CD14-positive monocyte (primary cell): ENCODE measurements at regions not wholly inside any gene's neighbourhood (a gene's known extent, or its start where the extent isn't known, plus 50 kb on each side); places are given as distances from the start of the nearest gene placed in this dataset.

Source experiments
- DNase-seq, 3 donors: peaks; one replicate each; pipeline ENCODE4 v3.0.0-alpha.2; 2011 to 2022
- H2AFZ ChIP-seq: 2 replicates; pipeline ENCODE4 v1.6.0; 2012; ENCODE audit warnings: mild to moderate bottlenecking, low read depth, low read length, inconsistent platforms; ENCODE audit not compliant: insufficient read depth, poor library complexity, severe bottlenecking
- H3K27ac ChIP-seq, 2 donors: 1 replicate in 1 of 2; 2 replicates in 1 of 2; pipeline ENCODE4 v1.5.1; 2012 to 2013; ENCODE audit warnings: low read length in 2 of 2, control low read depth in 1 of 2, inconsistent platforms in 1 of 2, low read depth in 1 of 2, mild to moderate bottlenecking in 1 of 2
- H3K27me3 ChIP-seq, 2 donors: one replicate each; pipeline versions ENCODE4 v1.6.0 to v1.6.1; 2011 to 2013; ENCODE audit warnings: low read length in 2 of 2; ENCODE audit not compliant: control insufficient read depth in 2 of 2, insufficient read depth in 2 of 2
- H3K36me3 ChIP-seq, 2 donors: replicated peaks in 1 of 2; 1 replicate in 1 of 2; 2 replicates in 1 of 2; pipeline versions ENCODE4 v1.5.1 to v1.6.1; 2012 to 2013; ENCODE audit warnings: low read length in 2 of 2, control low read depth in 1 of 2, inconsistent platforms in 1 of 2, mild to moderate bottlenecking in 1 of 2; ENCODE audit not compliant: insufficient read depth in 2 of 2, control insufficient read depth in 1 of 2
- H3K4me1 ChIP-seq, 2 donors: 1 replicate in 1 of 2; 2 replicates in 1 of 2; pipeline versions ENCODE4 v1.5.1 to v1.6.1; 2012 to 2013; ENCODE audit warnings: low read length in 2 of 2, control low read depth in 1 of 2, inconsistent platforms in 1 of 2, mild to moderate bottlenecking in 1 of 2, moderate library complexity in 1 of 2; ENCODE audit not compliant: insufficient read depth in 2 of 2, control insufficient read depth in 1 of 2
- H3K4me2 ChIP-seq: replicated peaks from 2 replicates; pipeline ENCODE3; 2012; ENCODE audit warnings: low read length, moderate library complexity, mild to moderate bottlenecking; ENCODE audit not compliant: poor library complexity, severe bottlenecking; ENCODE audit errors: extremely low read depth
- H3K4me3 ChIP-seq, 3 experiments: fragments of 200-600 bp in 1 of 3; sonication (generic) in 1 of 3; replicated peaks in 1 of 3; 1 replicate in 2 of 3; 2 replicates in 1 of 3; pipeline ENCODE4 v1.5.1; 2011 to 2013; ENCODE audit warnings: low read length in 3 of 3, mild to moderate bottlenecking in 3 of 3, control low read depth in 2 of 3, low read depth in 2 of 3, inconsistent platforms in 1 of 3, moderate library complexity in 1 of 3
- H3K79me2 ChIP-seq: 2 replicates; pipeline ENCODE4 v1.6.0; 2012; ENCODE audit warnings: mild to moderate bottlenecking, control low read depth, inconsistent platforms, low read length, moderate library complexity; ENCODE audit not compliant: insufficient read depth
- H3K9ac ChIP-seq: 2 replicates; pipeline ENCODE4 v1.6.0; 2017; ENCODE audit warnings: low read length, mild to moderate bottlenecking; ENCODE audit not compliant: insufficient read depth, poor library complexity, severe bottlenecking
- H3K9me3 ChIP-seq, 2 donors: replicated peaks in 1 of 2; 1 replicate in 1 of 2; 2 replicates in 1 of 2; pipeline versions ENCODE4 v1.5.1 to v1.6.1; 2012 to 2013; ENCODE audit warnings: low read length in 2 of 2, control low read depth in 1 of 2; ENCODE audit not compliant: control insufficient read depth in 1 of 2, insufficient read depth in 1 of 2
- H4K20me1 ChIP-seq: 2 replicates; pipeline ENCODE4 v1.6.0; 2012; ENCODE audit warnings: mild to moderate bottlenecking, low read length, control low read depth, moderate library complexity; ENCODE audit not compliant: insufficient read depth
- H3K27ac Mint-ChIP-seq, 7 donors: one replicate each; pipeline ENCODE4 v1.8.0; 2020; ENCODE audit warnings: mild to moderate bottlenecking in 7 of 7, mixed read lengths in 7 of 7, moderate library complexity in 6 of 7, inconsistent platforms in 2 of 7
- H3K27me3 Mint-ChIP-seq, 3 donors: one replicate each; pipeline ENCODE4 v1.8.0; 2021 to 2022; ENCODE audit warnings: low read depth in 3 of 3, mild to moderate bottlenecking in 3 of 3, mixed read lengths in 3 of 3, moderate library complexity in 3 of 3, inconsistent platforms in 1 of 3
- H3K36me3 Mint-ChIP-seq, 2 donors: one replicate each; pipeline ENCODE4 v1.8.0; 2020; ENCODE audit warnings: mixed read lengths in 2 of 2, inconsistent platforms in 1 of 2, mild to moderate bottlenecking in 1 of 2
- H3K4me1 Mint-ChIP-seq: one replicate; pipeline ENCODE4 v1.8.0; 2020; ENCODE audit warnings: mild to moderate bottlenecking, mixed read lengths
- H3K4me3 Mint-ChIP-seq, 2 donors: one replicate each; pipeline ENCODE4 v1.8.0; 2020; ENCODE audit warnings: mild to moderate bottlenecking in 2 of 2, mixed read lengths in 2 of 2, moderate library complexity in 1 of 2
- H3K9me3 Mint-ChIP-seq, 7 donors: one replicate each; pipeline ENCODE4 v1.8.0; 2020 to 2022; ENCODE audit warnings: mixed read lengths in 7 of 7, mild to moderate bottlenecking in 6 of 7, moderate library complexity in 6 of 7, inconsistent platforms in 2 of 7
- WGBS: methylation state at CpG from one replicate; pipeline ENCODE4 v1.1.5; 2013; ENCODE audit warnings: missing lambda C conversion rate; ENCODE audit not compliant: insufficient coverage; 5-methylcytosine and 5-hydroxymethylcytosine counted together
- intact Hi-C, 2 donors: fragments of 100-400 bp; cut with micrococcal nuclease; formaldehyde crosslinking; loops; one replicate each; pipeline versions ENCODE4 v1.15.0 to v1.15.1; 2023
- TF ChIP-seq, protein P1 (sequence below): fragments of 200-600 bp; IDR thresholded peaks from one replicate; pipeline ENCODE4 v1.8.0; 2022; ENCODE audit warnings: antibody characterized with exemption, mild to moderate bottlenecking

DNA sequence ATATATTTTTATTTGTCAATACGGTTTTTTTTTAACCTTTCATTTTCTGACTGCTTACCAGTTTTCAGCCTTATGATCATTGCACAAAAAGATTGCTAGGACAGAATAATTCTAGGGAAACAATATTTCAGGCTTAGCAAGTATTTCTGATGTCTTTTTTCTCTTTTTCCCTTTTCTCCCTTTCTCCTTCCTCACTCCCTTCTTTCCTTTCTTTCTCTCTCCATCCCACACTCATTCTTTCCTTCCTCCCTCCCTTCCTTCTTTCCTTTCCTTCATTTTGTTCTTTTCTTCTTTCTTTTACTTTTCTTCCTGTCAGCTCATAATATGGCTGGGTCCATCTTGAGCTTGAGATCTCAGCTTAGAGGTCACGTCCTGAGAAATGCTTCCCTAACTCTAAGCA is 601.4 kb upstream of the NOVA1 start:
- Mint-ChIP-seq H3K9me3 (no peaks in the 10 kb centered on the region), H3K4me3 (no peak overlapping the region), H3K36me3 (no peaks in the 10 kb centered on the region), H3K4me1 (no peaks in the 10 kb centered on the region), H3K27me3 (no peaks in the 10 kb centered on the region), H3K27ac (no peak overlapping the region)
- Histone ChIP-seq H3K27ac (no peak overlapping the region), H3K27me3 (no peaks in the 10 kb centered on the region), H4K20me1 (no peaks in the 10 kb centered on the region), H3K79me2 (no peaks in the 10 kb centered on the region), H3K36me3 (no peaks in the 10 kb centered on the region), H3K4me2 (no peak overlapping the region), H3K9me3 (no peaks in the 10 kb centered on the region), H3K4me1 (no peaks in the 10 kb centered on the region), H3K9ac (no peak overlapping the region), H2AFZ (no peak overlapping the region), H3K4me3 (no peak overlapping the region)
- DNase-seq, result no peak
- WGBS, result no CpG with 5 or more reads among the region's 2 CpGs
- intact Hi-C loops, result no loop called here
- TF ChIP-seq, protein P1, sequence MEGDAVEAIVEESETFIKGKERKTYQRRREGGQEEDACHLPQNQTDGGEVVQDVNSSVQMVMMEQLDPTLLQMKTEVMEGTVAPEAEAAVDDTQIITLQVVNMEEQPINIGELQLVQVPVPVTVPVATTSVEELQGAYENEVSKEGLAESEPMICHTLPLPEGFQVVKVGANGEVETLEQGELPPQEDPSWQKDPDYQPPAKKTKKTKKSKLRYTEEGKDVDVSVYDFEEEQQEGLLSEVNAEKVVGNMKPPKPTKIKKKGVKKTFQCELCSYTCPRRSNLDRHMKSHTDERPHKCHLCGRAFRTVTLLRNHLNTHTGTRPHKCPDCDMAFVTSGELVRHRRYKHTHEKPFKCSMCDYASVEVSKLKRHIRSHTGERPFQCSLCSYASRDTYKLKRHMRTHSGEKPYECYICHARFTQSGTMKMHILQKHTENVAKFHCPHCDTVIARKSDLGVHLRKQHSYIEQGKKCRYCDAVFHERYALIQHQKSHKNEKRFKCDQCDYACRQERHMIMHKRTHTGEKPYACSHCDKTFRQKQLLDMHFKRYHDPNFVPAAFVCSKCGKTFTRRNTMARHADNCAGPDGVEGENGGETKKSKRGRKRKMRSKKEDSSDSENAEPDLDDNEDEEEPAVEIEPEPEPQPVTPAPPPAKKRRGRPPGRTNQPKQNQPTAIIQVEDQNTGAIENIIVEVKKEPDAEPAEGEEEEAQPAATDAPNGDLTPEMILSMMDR, result no peak

DNA sequence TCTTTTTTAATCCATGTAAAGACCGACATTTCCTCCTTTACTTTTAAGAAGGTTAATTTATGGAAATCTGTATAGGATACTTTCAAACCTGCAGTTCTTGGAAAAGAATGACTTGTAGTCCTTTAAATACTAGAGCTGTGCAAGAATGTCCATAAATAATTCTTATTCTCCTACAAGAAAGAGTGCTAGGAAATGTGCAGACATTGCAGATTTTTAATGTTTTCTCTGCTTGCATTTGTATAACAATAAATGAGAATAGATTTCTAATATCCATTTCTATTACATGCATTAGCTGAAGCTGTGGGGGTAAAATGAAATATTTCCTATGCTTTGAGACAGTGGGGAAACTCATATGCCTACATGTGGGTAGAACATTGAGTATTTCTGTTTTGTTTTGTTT is 607.2 kb upstream of the NOVA1 start:
- H3K36me3 Mint-ChIP-seq, result no peaks in the 10 kb centered on the region
- H3K79me2 ChIP-seq, result no peaks in the 10 kb centered on the region
- TF ChIP-seq, protein P1, result no peak
- no peak for DNase-seq
- H3K9me3 ChIP-seq, result no peaks in the 10 kb centered on the region
- H3K4me2 ChIP-seq, result no peak overlapping the region
- no peak overlapping the region for H3K27ac Mint-ChIP-seq
- no peak overlapping the region for H3K4me3 ChIP-seq
- H3K36me3 ChIP-seq, result no peaks in the 10 kb centered on the region
- no peaks in the 10 kb centered on the region for H3K27me3 Mint-ChIP-seq
- no peak overlapping the region for H3K4me3 Mint-ChIP-seq
- intact Hi-C loops, result no loop called here
- H3K4me1 ChIP-seq, result no peaks in the 10 kb centered on the region
- H2AFZ ChIP-seq, result no peak overlapping the region
- no CpG with 5 or more reads among the region's 1 CpG for WGBS
- H3K27ac ChIP-seq, result no peak overlapping the region
- H3K27me3 ChIP-seq, result no peaks in the 10 kb centered on the region
- H3K9me3 Mint-ChIP-seq, result peaks cover 0 to under 1% (median 0%) of the 10 kb centered on the region in 7 donors
- H3K4me1 Mint-ChIP-seq, result no peaks in the 10 kb centered on the region
- H4K20me1 ChIP-seq, result no peaks in the 10 kb centered on the region
- H3K9ac ChIP-seq, result no peak overlapping the region
